Lower lobe of right lung (tissue), 2 donors: ENCODE measurements at regions not wholly inside any gene's neighbourhood (a gene's known extent, or its start where the extent isn't known, plus 50 kb on each side); places are given as distances from the start of the nearest gene placed in this dataset.

ENCODE experiments used
- ATAC-seq, 2 donors: fragments of 200-7000 bp; cut with Tn5 transposase; one replicate each; pipeline ENCODE4 v1.9.1; 2020 to 2022; ENCODE audit warnings: mild to moderate bottlenecking in 2 of 2, moderate library complexity in 2 of 2
- DNase-seq: peaks from one replicate; pipeline ENCODE4 v3.0.0-alpha.2; 2020
- H3K27ac ChIP-seq: fragments of 200-600 bp; one replicate; pipeline ENCODE4 v1.8.0; 2022
- H3K27me3 ChIP-seq: fragments of 200-600 bp; one replicate; pipeline ENCODE4 v1.8.0; 2022; ENCODE audit warnings: low read depth
- H3K36me3 ChIP-seq: fragments of 200-600 bp; one replicate; pipeline ENCODE4 v1.8.0; 2022; ENCODE audit warnings: mild to moderate bottlenecking
- H3K4me1 ChIP-seq: fragments of 200-600 bp; one replicate; pipeline ENCODE4 v1.8.0; 2022
- H3K4me3 ChIP-seq: fragments of 200-600 bp; one replicate; pipeline ENCODE4 v1.8.0; 2022; ENCODE audit warnings: mild to moderate bottlenecking
- H3K9me3 ChIP-seq: fragments of 200-600 bp; one replicate; pipeline ENCODE4 v1.8.0; 2022
- CTCF ChIP-seq: fragments of 200-600 bp; IDR thresholded peaks from one replicate; pipeline ENCODE4 v1.8.0; 2022; ENCODE audit warnings: antibody characterized with exemption, mild to moderate bottlenecking
- intact Hi-C: fragments of 100-400 bp; cut with DNase I; formaldehyde crosslinking; loops from one replicate; pipeline ENCODE4 v1.11.0; 2022
- donor health status: DM: no; HTN: yes; CAD: no; lungs with severe emphysema.

DNA sequence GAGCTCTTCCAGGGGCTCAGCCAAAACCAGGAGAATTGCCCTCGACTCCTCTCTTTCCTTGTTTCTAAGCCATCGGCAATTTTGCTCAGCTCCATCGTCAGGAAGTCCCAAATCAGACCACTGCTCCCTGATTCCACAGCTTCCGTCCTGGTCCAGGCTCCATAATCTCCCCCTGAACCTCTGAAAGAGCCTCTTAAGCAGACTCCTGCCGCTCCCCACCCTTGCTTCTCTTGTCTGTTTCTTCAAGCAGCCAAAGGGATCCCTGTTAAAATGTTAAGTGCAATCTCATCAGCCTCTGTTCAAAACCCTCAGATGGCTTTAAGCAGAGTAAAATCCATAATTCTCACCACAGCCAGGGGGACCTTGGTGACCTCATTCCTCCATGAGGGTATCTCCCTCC lies 244.7 kb upstream of the SPTLC3 start:
- intact Hi-C loops: no loop called here
- no peak for ATAC-seq

DNA sequence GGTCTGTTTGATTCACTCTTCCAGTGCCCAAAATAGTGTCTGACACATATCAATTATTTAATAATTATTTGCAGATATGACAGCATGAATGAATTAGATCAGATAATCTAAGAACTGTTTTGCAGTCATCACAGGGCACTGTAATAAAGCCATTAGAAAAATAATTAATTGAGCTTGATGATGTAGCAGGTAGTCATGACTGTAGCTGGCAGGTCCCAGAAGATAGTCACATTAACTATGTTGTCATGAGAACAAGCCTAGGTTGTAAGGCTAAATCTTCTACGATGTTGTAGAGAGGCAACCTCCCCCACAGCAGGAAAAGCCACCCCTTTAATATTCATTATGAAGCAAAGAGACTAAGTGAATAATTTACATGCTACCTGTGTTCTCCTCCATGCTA lies 243.9 kb upstream of the SPTLC3 start:
- Histone ChIP-seq H3K4me1 (no peaks in the 10 kb centered on the region), H3K27ac (no peak overlapping the region), H3K36me3 (no peaks in the 10 kb centered on the region), H3K4me3 (no peak overlapping the region), H3K9me3 (no peaks in the 10 kb centered on the region), H3K27me3 (no peaks in the 10 kb centered on the region)
- no peak for TF ChIP-seq CTCF
- DNase-seq (no peak), ATAC-seq (no peak)
- intact Hi-C loops: no loop called here

More for the DNA sequence above, 244.7 kb upstream of the SPTLC3 start:
- DNase-seq: no peak
- no peaks in the 10 kb centered on the region for H3K9me3 ChIP-seq
- H3K36me3 ChIP-seq: no peaks in the 10 kb centered on the region
- no peak for TF ChIP-seq CTCF
- no peaks in the 10 kb centered on the region for H3K4me1 ChIP-seq
- no peak overlapping the region for H3K4me3 ChIP-seq
- H3K27me3 ChIP-seq: no peaks in the 10 kb centered on the region
- H3K27ac ChIP-seq: no peak overlapping the region

- no peak for ATAC-seq
- no peak for DNase-seq
- Histone ChIP-seq H3K36me3 (no peaks in the 10 kb centered on the region), H3K27ac (no peak overlapping the region), H3K4me3 (no peak overlapping the region), H3K27me3 (no peaks in the 10 kb centered on the region), H3K4me1 (no peaks in the 10 kb centered on the region), H3K9me3 (no peaks in the 10 kb centered on the region)
- intact Hi-C loops: no loop called here
- TF ChIP-seq CTCF: no peak
These were observed 234.8 kb upstream of the SPTLC3 start for GRCh38 chr20:12773936-12774335.

GRCh38 chr20:12775041-12775440 lies 233.7 kb upstream of the SPTLC3 start:
- no peak for ATAC-seq

GRCh38 chr20:12777016-12777415 lies 231.8 kb upstream of the SPTLC3 start:
- no peaks in the 10 kb centered on the region for H3K9me3 ChIP-seq
- intact Hi-C loops: no loop called here

More at GRCh38 chr20:12775041-12775440, 233.7 kb upstream of the SPTLC3 start:
- TF ChIP-seq CTCF: no peak
- Histone ChIP-seq H3K9me3 (no peaks in the 10 kb centered on the region), H3K27ac (no peak overlapping the region), H3K4me3 (no peak overlapping the region), H3K4me1 (no peaks in the 10 kb centered on the region), H3K27me3 (no peaks in the 10 kb centered on the region), H3K36me3 (no peaks in the 10 kb centered on the region)
- intact Hi-C loops: no loop called here
- DNase-seq: no peak

More at GRCh38 chr20:12777016-12777415, 231.8 kb upstream of the SPTLC3 start:
- no peak overlapping the region for H3K27ac ChIP-seq
- H3K4me3 ChIP-seq: no peak overlapping the region
- no peaks in the 10 kb centered on the region for H3K4me1 ChIP-seq
- H3K27me3 ChIP-seq: no peaks in the 10 kb centered on the region
- ATAC-seq: no peak
- no peak for TF ChIP-seq CTCF
- DNase-seq: no peak
- H3K36me3 ChIP-seq: no peaks in the 10 kb centered on the region
